Naive thymus-derived CD4-positive, alpha-beta T cell (primary cell): ENCODE measurements at regions not wholly inside any gene's neighbourhood (a gene's known extent, or its start where the extent isn't known, plus 50 kb on each side); places are given as distances from the start of the nearest gene placed in this dataset.

Source experiments
- ATAC-seq: fragments of 150-1000 bp; cut with Tn5 transposase; 2 replicates; pipeline ENCODE4 v1.10.0; 2021; ENCODE audit warnings: mild to moderate bottlenecking, moderate library complexity
- CTCF ChIA-PET: fragments of 350-600 bp; sonication (Branson Sonifier 250); formaldehyde crosslinking; loops from one replicate; lab custom pipeline; 2021; ENCODE audit warnings: antibody characterized with exemption; lab: Charles Lee
- POLR2A ChIA-PET: fragments of 350-600 bp; sonication (Branson Sonifier 250); formaldehyde crosslinking; loops from one replicate; lab custom pipeline; 2021; ENCODE audit warnings: antibody characterized with exemption, inconsistent platforms; lab: Charles Lee
- DNase-seq, 9 donors: peaks; one replicate each; pipeline versions ENCODE4 v3.0.0 to v3.0.0-alpha.2; 2020 to 2022; ENCODE audit warnings: mixed read lengths in 1 of 9
- H3K27ac ChIP-seq: one replicate; pipeline ENCODE4 v1.7.0; 2013; ENCODE audit warnings: mild to moderate bottlenecking, low read depth, low read length, moderate library complexity
- H3K27me3 ChIP-seq, 2 donors: one replicate each; pipeline ENCODE4 v1.7.0; 2013; ENCODE audit warnings: low read length in 2 of 2, mild to moderate bottlenecking in 2 of 2, moderate library complexity in 2 of 2; ENCODE audit not compliant: control insufficient read depth in 2 of 2, insufficient read depth in 2 of 2
- H3K36me3 ChIP-seq, 3 experiments: 1 replicate in 2 of 3; 2 replicates in 1 of 3; pipeline ENCODE4 v1.7.0; 2013; ENCODE audit warnings: low read length in 3 of 3, mild to moderate bottlenecking in 3 of 3, moderate library complexity in 1 of 3; ENCODE audit not compliant: insufficient read depth in 3 of 3, control insufficient read depth in 2 of 3
- H3K4me1 ChIP-seq, 2 donors: one replicate each; pipeline ENCODE4 v1.7.0; 2013; ENCODE audit warnings: low read length in 2 of 2, mild to moderate bottlenecking in 2 of 2, moderate library complexity in 1 of 2; ENCODE audit not compliant: control insufficient read depth in 2 of 2, insufficient read depth in 2 of 2
- H3K4me3 ChIP-seq: 2 replicates; pipeline ENCODE4 v1.7.0; 2013; ENCODE audit warnings: mild to moderate bottlenecking, low read length
- H3K9me3 ChIP-seq, 3 experiments: 1 replicate in 2 of 3; 2 replicates in 1 of 3; pipeline ENCODE4 v1.7.0; 2013; ENCODE audit warnings: low read length in 3 of 3; ENCODE audit not compliant: control insufficient read depth in 2 of 3
- H3K27ac Mint-ChIP-seq, 9 donors: one replicate each; pipeline ENCODE4 v1.8.0; 2020 to 2022; ENCODE audit warnings: mixed read lengths in 9 of 9, mild to moderate bottlenecking in 8 of 9, moderate library complexity in 5 of 9, inconsistent platforms in 2 of 9
- H3K27me3 Mint-ChIP-seq, 5 donors: one replicate each; pipeline ENCODE4 v1.8.0; 2021 to 2022; ENCODE audit warnings: mixed read lengths in 5 of 5, mild to moderate bottlenecking in 1 of 5
- H3K36me3 Mint-ChIP-seq, 5 donors: one replicate each; pipeline ENCODE4 v1.8.0; 2020 to 2022; ENCODE audit warnings: mixed read lengths in 5 of 5, mild to moderate bottlenecking in 3 of 5, inconsistent platforms in 1 of 5
- H3K4me1 Mint-ChIP-seq, 7 donors: one replicate each; pipeline ENCODE4 v1.8.0; 2020 to 2022; ENCODE audit warnings: mixed read lengths in 7 of 7, mild to moderate bottlenecking in 3 of 7, inconsistent platforms in 1 of 7
- H3K4me3 Mint-ChIP-seq, 10 donors: one replicate each; pipeline ENCODE4 v1.8.0; 2020 to 2022; ENCODE audit warnings: mild to moderate bottlenecking in 10 of 10, mixed read lengths in 10 of 10, moderate library complexity in 6 of 10, inconsistent platforms in 2 of 10
- H3K9me3 Mint-ChIP-seq, 11 donors: one replicate each; pipeline ENCODE4 v1.8.0; 2020 to 2022; ENCODE audit warnings: mixed read lengths in 11 of 11, mild to moderate bottlenecking in 4 of 11, inconsistent platforms in 1 of 11, moderate library complexity in 1 of 11
- intact Hi-C, 2 donors: fragments of 100-400 bp; cut with micrococcal nuclease; formaldehyde crosslinking; loops; one replicate each; pipeline ENCODE4 v1.15.1; 2023

- Histone ChIP-seq H3K9me3 (no peaks in the 10 kb centered on the region), H3K4me3 (no peak overlapping the region), H3K27me3 (no peaks in the 10 kb centered on the region), H3K36me3 (no peaks in the 10 kb centered on the region), H3K27ac (no peak overlapping the region), H3K4me1 (no peaks in the 10 kb centered on the region)
- ChIA-PET CTCF (no interaction called here), POLR2A (no interaction called here)
- Mint-ChIP-seq H3K27ac (no peak overlapping the region), H3K36me3 (no peaks in the 10 kb centered on the region), H3K9me3 (peaks cover 0 to 25% (median 8%) of the 10 kb centered on the region in 11 donors), H3K27me3 (no peaks in the 10 kb centered on the region), H3K4me3 (no peak overlapping the region), H3K4me1 (no peaks in the 10 kb centered on the region)
- DNase-seq (no peak), ATAC-seq (no peak)
- intact Hi-C loops = no loop called here
Observed at GRCh38 chr5:20351849-20352248, 363.8 kb upstream of the CDH18 start.

DNA sequence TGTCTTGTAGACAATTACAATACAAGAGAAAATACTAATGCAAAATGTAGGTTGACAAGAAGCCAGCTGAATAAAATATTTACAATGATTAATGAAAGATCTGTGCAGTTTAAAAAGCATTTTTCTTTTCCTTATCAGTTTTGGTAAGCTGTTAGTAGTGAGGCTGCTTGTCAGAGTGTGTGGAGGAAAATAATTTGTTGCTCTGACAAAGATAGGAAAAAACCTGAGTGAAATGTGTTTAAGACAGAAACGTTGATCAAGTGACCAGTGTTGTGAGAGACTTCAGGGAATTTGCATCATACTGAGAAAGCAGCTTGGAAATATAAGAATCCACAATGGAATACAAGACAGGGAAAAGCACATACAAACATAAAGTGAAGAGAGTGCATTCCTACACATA, 360.3 kb upstream of the CDH18 start:
- H3K4me1 ChIP-seq = no peaks in the 10 kb centered on the region
- Mint-ChIP-seq H3K9me3 (peaks cover 0 to 19% (median 9%) of the 10 kb centered on the region in 11 donors), H3K4me1 (no peaks in the 10 kb centered on the region), H3K4me3 (no peak overlapping the region), H3K27me3 (no peaks in the 10 kb centered on the region), H3K36me3 (no peaks in the 10 kb centered on the region), H3K27ac (no peak overlapping the region)
- H3K27me3 ChIP-seq = no peaks in the 10 kb centered on the region
- DNase-seq (no peak), ATAC-seq (no peak)
- CTCF ChIA-PET = no interaction called here
- H3K36me3 ChIP-seq = no peaks in the 10 kb centered on the region
- intact Hi-C loops = no loop called here
- no peak overlapping the region for H3K4me3 ChIP-seq
- no peaks in the 10 kb centered on the region for H3K9me3 ChIP-seq
- H3K27ac ChIP-seq = no peak overlapping the region
- POLR2A ChIA-PET = no interaction called here

DNA sequence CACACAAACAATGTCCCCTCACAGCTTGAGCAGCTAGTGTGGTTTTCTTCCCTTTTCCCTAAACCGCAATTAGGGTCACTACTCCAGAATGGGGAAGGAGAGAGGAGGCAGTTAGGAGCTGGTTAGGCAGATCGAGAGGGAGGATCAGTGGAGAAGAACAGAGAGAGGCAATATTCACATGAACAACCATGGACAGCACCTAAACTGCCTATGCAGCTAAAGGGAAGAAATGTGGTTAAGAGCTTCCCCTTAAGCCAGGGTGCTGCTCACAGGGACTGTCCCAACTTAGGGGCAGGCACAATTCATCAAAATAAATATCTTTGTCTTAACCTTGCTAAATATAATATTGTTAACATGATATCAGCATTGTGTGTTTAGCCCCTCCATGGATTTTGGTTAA, 359.3 kb upstream of the CDH18 start:
- no peak for ATAC-seq
- Mint-ChIP-seq H3K27me3 (no peaks in the 10 kb centered on the region), H3K36me3 (no peaks in the 10 kb centered on the region), H3K4me1 (no peaks in the 10 kb centered on the region), H3K9me3 (peaks cover 3 to 24% (median 9%) of the 10 kb centered on the region in 11 donors), H3K4me3 (no peak overlapping the region), H3K27ac (no peak overlapping the region)
- no peaks in the 10 kb centered on the region for H3K4me1 ChIP-seq
- no peak overlapping the region for H3K4me3 ChIP-seq
- DNase-seq = no peak
- CTCF ChIA-PET = no interaction called here
- H3K27ac ChIP-seq = no peak overlapping the region
- intact Hi-C loops = no loop called here
- POLR2A ChIA-PET = no interaction called here
- H3K9me3 ChIP-seq = no peaks in the 10 kb centered on the region
- H3K27me3 ChIP-seq = no peaks in the 10 kb centered on the region
- no peaks in the 10 kb centered on the region for H3K36me3 ChIP-seq

DNA sequence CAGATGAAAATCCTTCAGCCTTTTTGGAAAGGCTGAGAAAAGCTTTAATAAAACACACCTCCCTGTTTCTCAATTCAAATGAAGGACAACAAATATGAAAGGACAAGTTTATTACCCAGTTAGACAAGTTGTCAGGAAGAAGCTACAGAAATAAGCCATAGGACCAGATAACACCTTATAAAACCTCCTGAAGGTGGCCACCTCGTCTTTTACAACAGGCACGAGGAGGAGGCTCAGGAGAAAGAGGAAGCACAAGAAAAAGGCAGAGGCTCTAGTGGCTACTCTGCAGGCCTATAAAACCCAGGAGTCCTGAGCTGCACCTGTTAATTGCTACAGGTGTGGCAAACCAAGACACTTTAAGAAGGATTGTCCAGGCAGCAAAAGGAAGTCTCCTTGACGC, 352.1 kb upstream of the CDH18 start:
- Histone ChIP-seq H3K27ac (no peak overlapping the region), H3K4me3 (no peak overlapping the region), H3K4me1 (no peaks in the 10 kb centered on the region), H3K36me3 (no peaks in the 10 kb centered on the region), H3K9me3 (no peaks in the 10 kb centered on the region), H3K27me3 (no peaks in the 10 kb centered on the region)
- Mint-ChIP-seq H3K4me1 (no peaks in the 10 kb centered on the region), H3K9me3 (peaks cover 5 to 27% (median 16%) of the 10 kb centered on the region in 11 donors), H3K36me3 (peaks cover 0 to 3% (median 0%) of the 10 kb centered on the region in 5 donors), H3K4me3 (no peak overlapping the region), H3K27ac (no peak overlapping the region), H3K27me3 (no peaks in the 10 kb centered on the region)
- ChIA-PET CTCF (no interaction called here), POLR2A (no interaction called here)
- DNase-seq = no peak
- intact Hi-C loops = no loop called here
- no peak for ATAC-seq

- CTCF ChIA-PET = no interaction called here
- Mint-ChIP-seq H3K9me3 (peaks cover 0 to 29% (median 15%) of the 10 kb centered on the region in 11 donors), H3K27ac (no peak overlapping the region), H3K4me1 (no peaks in the 10 kb centered on the region), H3K4me3 (no peak overlapping the region), H3K36me3 (peaks cover 0 to 3% (median 0%) of the 10 kb centered on the region in 5 donors), H3K27me3 (no peaks in the 10 kb centered on the region)
- DNase-seq (no peak), ATAC-seq (no peak)
- no peaks in the 10 kb centered on the region for H3K36me3 ChIP-seq
- no peak overlapping the region for H3K4me3 ChIP-seq
- POLR2A ChIA-PET = no interaction called here
- H3K27ac ChIP-seq = no peak overlapping the region
- no peaks in the 10 kb centered on the region for H3K27me3 ChIP-seq
- H3K4me1 ChIP-seq = no peaks in the 10 kb centered on the region
- H3K9me3 ChIP-seq = no peaks in the 10 kb centered on the region
- intact Hi-C loops = no loop called here
Observed at GRCh38 chr5:20335978-20336377, 348.0 kb upstream of the CDH18 start.

GRCh38 chr5:20331826-20332225, 343.8 kb upstream of the CDH18 start:
- Histone ChIP-seq H3K27me3 (no peaks in the 10 kb centered on the region), H3K9me3 (no peaks in the 10 kb centered on the region), H3K4me3 (no peak overlapping the region), H3K27ac (no peak overlapping the region), H3K36me3 (no peaks in the 10 kb centered on the region), H3K4me1 (no peaks in the 10 kb centered on the region)
- Mint-ChIP-seq H3K4me3 (no peak overlapping the region), H3K9me3 (peaks cover 0 to 27% (median 11%) of the 10 kb centered on the region in 11 donors), H3K4me1 (no peaks in the 10 kb centered on the region), H3K36me3 (no peaks in the 10 kb centered on the region), H3K27me3 (no peaks in the 10 kb centered on the region), H3K27ac (no peak overlapping the region)
- POLR2A ChIA-PET = no interaction called here
- intact Hi-C loops = no loop called here
- ATAC-seq (no peak), DNase-seq (no peak)
- CTCF ChIA-PET = no interaction called here

- ATAC-seq (no peak), DNase-seq (no peak)
- intact Hi-C loops = no loop called here
- no peaks in the 10 kb centered on the region for H3K36me3 ChIP-seq
- H3K4me1 ChIP-seq = no peaks in the 10 kb centered on the region
- no peaks in the 10 kb centered on the region for H3K27me3 ChIP-seq
- Mint-ChIP-seq H3K36me3 (no peaks in the 10 kb centered on the region), H3K4me1 (no peaks in the 10 kb centered on the region), H3K27me3 (no peaks in the 10 kb centered on the region), H3K27ac (no peak overlapping the region), H3K9me3 (peaks cover 0 to 35% (median 15%) of the 10 kb centered on the region in 11 donors), H3K4me3 (no peak overlapping the region)
- no peak overlapping the region for H3K27ac ChIP-seq
- no peaks in the 10 kb centered on the region for H3K9me3 ChIP-seq
- no peak overlapping the region for H3K4me3 ChIP-seq
- ChIA-PET CTCF (no interaction called here), POLR2A (no interaction called here)
Observed at GRCh38 chr5:20323323-20323722, 335.3 kb upstream of the CDH18 start.
